GM12872 (cell line): ENCODE measurements at regions not wholly inside any gene's neighbourhood (a gene's known extent, or its start where the extent isn't known, plus 50 kb on each side); places are given as distances from the start of the nearest gene placed in this dataset.

ENCODE experiments used
- TF ChIP-seq, protein P1 (sequence below): IDR thresholded peaks from 3 replicates; pipeline ENCODE4 v1.5.1; 2011; ENCODE audit warnings: low read depth, mild to moderate bottlenecking, low read length, moderate library complexity; ENCODE audit not compliant: insufficient read depth

DNA sequence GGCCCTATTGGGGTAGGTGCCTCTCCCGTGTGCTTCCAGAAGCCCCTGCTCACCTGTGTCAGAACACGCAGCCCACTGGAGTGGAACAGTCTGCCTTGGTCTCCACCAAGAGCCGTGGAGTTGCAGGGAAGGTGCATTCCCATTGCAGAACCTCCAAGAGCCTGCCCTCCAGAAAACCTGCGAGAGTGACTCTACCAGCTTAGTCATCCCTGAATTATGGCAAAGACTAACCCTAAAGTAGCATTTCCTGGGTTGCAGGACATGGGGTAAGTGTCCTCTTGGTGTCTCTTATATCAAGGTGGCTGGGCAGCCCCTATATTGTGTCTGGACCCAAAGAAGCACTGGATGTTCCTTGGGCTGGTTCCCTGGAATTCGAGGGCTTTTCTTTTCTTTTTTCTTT, 224.6 kb downstream of the BCOR start:
- TF ChIP-seq, protein P1, sequence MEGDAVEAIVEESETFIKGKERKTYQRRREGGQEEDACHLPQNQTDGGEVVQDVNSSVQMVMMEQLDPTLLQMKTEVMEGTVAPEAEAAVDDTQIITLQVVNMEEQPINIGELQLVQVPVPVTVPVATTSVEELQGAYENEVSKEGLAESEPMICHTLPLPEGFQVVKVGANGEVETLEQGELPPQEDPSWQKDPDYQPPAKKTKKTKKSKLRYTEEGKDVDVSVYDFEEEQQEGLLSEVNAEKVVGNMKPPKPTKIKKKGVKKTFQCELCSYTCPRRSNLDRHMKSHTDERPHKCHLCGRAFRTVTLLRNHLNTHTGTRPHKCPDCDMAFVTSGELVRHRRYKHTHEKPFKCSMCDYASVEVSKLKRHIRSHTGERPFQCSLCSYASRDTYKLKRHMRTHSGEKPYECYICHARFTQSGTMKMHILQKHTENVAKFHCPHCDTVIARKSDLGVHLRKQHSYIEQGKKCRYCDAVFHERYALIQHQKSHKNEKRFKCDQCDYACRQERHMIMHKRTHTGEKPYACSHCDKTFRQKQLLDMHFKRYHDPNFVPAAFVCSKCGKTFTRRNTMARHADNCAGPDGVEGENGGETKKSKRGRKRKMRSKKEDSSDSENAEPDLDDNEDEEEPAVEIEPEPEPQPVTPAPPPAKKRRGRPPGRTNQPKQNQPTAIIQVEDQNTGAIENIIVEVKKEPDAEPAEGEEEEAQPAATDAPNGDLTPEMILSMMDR = no peak

DNA sequence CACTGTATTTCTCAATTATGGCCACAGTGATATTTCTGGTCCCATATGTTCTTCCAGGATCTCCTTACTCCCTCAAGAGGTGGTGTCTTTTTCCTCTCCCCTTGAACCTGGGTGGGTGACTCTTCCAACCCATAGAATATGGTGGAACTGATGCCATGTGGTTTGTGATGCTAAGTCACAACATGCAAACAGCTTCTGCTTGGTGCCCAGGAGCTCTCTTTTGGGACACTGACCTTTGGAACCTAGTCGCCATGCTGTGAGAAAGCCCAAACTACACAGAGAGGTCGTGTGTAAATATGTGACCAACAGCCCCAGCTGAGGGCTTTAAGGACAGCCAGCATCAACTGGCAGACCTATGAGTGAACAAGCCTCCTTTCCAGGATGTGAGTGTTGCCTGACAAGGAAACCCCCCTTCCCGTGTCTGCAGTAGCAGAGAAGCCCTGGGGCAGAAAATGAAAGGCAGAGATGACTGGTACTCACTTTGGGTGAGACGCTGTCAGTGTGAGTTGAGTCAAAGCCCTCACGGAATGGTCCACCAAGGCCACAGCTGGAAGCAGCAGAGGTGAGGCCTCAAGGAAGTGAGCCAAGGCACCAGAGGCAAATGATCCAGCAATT, 223.4 kb downstream of the BCOR start:
- TF ChIP-seq, protein P1 = no peak

DNA sequence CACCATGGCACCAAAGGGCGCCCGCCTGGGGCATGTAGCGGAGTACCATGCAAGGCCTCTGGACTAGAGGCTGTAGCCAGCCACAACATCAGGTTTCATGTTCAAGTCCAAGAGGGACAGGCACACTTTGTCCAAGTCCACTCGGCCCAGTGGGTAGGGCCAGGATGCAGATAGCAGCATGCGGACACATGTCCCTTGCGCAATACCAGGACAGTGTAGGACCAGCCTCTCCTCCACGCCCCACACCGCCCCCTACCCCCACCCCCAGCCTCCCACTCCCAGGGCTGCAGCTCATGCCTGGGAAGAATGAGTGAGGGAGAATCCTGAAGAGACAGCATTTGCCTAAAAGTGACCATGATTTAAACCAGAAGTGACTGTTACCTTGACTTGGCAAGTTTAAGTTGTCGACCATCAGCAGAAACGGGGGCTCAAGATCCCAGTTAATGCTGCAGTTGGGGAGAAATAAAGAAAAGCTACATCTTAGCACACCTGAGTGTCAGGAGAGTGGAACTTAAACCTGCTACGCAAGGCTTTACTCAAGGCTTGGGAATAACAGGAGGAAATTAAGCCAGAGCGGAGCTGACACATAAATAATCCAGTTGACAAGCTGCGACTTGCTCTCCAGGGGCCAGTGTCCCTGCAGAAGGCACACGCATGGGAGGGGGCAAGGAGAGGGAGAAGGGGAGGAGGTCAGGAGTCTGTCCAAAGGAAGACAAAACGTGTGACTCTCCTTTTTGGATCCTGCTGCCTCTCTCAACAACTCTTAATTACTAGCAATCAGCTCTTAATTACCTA, 221.7 kb downstream of the BCOR start:
- TF ChIP-seq, protein P1 = no peak

GRCh38 chrX:39877905-39878304, 219.9 kb downstream of the BCOR start:
- TF ChIP-seq, protein P1 = no peak

- TF ChIP-seq, protein P1 = no peak
Measured at GRCh38 chrX:39883666-39884065, 214.1 kb downstream of the BCOR start.

DNA sequence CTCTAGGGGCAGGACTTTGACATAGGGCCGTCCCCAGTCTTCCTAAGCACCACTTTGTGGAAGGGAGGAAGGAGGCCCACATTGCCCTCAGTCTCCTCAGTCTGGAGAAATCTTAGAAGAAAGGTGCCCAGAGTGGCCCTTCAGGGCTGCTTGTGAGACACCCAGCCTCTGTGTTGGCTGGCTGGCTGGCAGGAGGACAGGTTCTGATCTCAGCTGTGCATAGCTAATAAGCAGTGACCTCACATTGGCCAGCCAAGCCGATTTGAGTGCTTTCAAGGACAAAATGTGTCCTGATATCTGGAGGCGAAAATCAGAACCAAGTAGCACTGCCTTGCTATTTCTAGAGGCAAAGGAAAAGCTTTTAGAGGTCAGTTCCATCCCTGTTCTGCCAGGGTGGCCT, 211.5 kb downstream of the BCOR start:
- TF ChIP-seq, protein P1 = no peak

- TF ChIP-seq, protein P1 = no peak
Measured at GRCh38 chrX:39888730-39889129, 209.0 kb downstream of the BCOR start.
